ENCODE measurements at regions not wholly inside any gene's neighbourhood (a gene's known extent, or its start where the extent isn't known, plus 50 kb on each side); places are given as distances from the start of the nearest gene placed in this dataset.

DNA sequence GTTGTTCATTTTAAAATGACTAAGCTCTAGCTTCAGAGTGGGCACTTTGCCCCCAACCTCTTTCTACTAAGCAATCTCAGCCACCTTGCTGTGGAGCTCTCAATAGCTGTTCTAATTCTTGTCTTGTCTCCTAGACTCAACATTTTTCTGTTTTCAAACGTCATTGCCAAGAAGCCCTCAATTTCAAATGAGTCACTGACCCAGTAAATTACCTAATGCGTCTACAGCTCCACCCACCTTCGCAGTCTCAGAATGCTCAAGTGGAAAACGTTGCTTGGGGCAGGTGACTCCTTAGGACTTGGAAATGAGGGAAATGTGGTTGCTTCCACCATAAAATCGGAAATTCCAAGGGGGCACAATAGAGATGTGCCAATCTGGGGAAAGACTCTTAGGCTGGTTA lies 59.0 kb downstream of the ING2 start:
- peak; percentile 44 to 73 (median 46) for DNase-seq

DNA sequence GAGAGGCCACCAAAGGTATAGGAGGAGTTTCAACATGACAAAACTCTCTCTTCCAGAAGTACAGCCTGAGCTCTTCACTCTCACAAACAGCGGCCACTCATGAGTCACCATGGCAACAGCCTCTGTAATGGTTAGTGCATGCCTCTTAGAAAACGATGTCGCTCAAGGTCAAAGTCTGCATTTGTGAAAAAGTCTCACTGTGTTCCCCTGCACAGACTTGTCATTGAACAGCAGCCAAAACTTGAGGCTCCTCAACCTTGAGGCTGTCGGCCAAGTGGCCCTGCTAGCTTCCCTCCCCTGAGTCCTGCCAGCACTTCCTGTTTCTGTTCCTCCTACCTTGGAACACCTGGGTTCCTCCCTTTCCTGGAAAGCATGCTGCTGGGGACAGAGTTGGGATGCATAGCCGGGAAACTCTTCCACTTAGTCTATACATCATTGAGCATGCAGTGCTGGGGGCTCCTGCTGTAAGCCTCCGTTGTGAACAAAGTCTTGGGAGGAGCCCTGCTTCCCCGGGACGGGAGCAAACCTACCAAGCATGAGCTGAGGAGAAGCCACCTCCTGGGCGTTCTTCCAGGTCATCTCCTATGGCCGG lies 66.6 kb downstream of the ING2 start:
- DNase-seq = no peak

DNA sequence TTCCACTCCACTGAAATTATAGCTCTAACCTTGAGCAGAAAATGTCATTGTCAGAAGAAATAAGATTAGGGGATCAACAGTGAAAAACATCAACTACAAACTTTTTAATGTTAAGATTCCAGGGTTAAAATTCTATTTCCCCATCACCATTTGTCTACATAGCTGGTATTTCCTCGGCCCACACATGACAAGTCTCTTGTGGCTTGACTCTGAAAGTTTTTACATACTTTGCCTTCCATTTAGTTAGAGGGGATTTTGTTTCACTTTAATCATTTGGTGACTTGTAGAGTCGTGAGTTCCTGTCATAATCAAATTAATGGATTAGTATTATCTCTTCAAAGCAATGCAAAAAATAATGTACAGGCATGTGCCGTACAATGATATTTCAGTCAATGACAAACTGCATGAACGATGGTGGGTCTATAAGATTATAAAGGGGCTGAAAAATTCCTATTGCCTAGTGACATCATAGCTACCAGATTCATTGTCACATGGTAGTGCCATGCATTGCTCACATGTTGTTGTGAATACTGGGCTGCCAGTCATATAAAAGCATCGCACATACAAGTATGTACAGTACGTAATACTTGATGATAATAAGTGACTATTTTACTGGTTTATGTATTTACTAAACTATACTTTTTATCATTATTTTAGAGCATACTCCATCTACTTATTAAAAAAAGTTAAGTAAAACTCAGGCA lies 72.0 kb downstream of the ING2 start:
- no peak for DNase-seq

DNA sequence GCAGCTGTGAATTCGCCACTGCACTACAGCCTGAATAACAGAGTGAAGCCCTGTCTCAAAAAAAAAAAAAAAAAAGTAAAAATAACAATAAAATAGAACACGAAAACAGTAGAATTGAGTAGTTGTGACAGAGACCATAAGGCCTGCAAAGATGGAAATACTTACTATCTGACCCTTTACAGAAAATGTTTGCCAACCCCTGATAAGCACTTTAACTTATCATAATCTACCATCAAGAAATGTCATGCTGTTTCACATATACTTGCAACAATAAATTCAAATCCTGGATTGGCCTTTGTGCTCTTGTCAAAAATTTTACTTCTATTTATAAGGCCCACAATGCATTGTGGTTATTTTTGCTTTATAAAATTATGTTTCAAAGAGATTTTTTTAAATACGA lies 75.5 kb downstream of the ING2 start:
- no peak for DNase-seq

DNA sequence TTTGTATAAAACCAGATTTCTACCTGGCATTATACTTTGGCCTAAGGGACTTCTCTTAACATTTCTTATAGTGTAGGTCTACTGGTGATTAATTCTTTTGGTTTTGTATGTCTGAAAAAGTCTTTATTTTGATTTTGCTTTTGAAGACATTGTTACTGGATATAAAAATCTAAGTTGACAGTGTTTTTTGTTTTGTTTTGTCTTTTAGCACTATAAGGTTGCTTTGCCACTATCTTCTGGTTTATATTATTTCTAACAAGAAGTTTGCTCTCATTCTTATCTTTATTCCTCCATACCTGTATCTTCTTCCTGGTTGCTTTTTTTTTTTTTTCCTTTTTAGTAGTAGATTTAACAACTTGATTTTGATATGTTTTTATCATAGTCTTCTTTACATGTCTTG lies 76.0 kb downstream of the ING2 start:
- DNase-seq = no peak

DNA sequence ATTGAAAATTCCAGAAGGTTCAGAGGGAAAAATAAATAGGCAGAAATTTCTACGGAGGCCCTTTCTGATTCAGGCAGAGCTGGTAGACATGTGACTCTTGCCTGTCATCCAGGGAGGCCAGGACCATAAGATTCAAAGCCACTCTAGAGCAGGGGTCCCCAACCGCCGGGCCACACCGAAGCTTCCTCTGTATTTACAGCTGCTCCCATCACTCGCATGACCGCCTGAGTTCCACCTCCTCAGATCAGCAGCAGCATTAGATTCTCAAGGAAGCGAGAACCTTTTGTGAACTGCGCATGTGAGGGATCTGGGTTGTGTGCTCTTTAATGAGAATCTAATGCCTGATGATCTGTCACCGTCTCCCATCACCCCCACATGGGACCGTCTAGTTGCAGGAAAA lies 72.2 kb downstream of the RWDD4 start:
- DNase-seq = no peak

- no peak for DNase-seq
These were observed 70.8 kb downstream of the RWDD4 start for GRCh38 chr4:183588169-183588675.

GRCh38 chr4:183588691-183589090 lies 70.3 kb downstream of the RWDD4 start:
- no peak for DNase-seq

GRCh38 chr4:183589461-183590099 lies 69.4 kb downstream of the RWDD4 start:
- no peak for DNase-seq

All from suppressor macrophage treated with lipopolysaccharide for 1 hour (primary cell).